Liver (tissue), 3 donors: ENCODE measurements at regions not wholly inside any gene's neighbourhood (a gene's known extent, or its start where the extent isn't known, plus 50 kb on each side); places are given as distances from the start of the nearest gene placed in this dataset.

Experiments used
- ATF3 ChIP-seq: IDR thresholded peaks from 2 replicates; pipeline ENCODE4 v1.6.1; 2016; ENCODE audit warnings: antibody characterized with exemption
- CTCF ChIP-seq: fragments of 150-350 bp; IDR thresholded peaks from 2 replicates; pipeline ENCODE4 v1.5.1; 2017; ENCODE audit warnings: improper control_type of control experiment, low read depth, low read length; ENCODE audit not compliant: missing input control
- FOXA1 ChIP-seq: IDR thresholded peaks from 2 replicates; pipeline ENCODE4 v1.6.1; 2016; ENCODE audit warnings: antibody characterized with exemption
- GABPA ChIP-seq, 2 donors: IDR thresholded peaks in 1 of 2; conservative IDR thresholded peaks in 1 of 2; 2 replicates each; pipeline ENCODE4 v1.6.1; 2016; ENCODE audit warnings: antibody characterized with exemption in 2 of 2, mild to moderate bottlenecking in 1 of 2, moderate library complexity in 1 of 2
- HNF4A ChIP-seq, 2 donors: conservative IDR thresholded peaks; 2 replicates each; pipeline ENCODE4 v1.6.1; 2016; ENCODE audit warnings: antibody characterized with exemption in 2 of 2, mild to moderate bottlenecking in 2 of 2
- HNF4G ChIP-seq: IDR thresholded peaks from 2 replicates; pipeline ENCODE4 v1.6.1; 2016; ENCODE audit warnings: antibody characterized with exemption
- MAX ChIP-seq: IDR thresholded peaks from 2 replicates; pipeline ENCODE4 v1.6.1; 2016; ENCODE audit warnings: antibody characterized with exemption
- RAD21 ChIP-seq, 2 donors: IDR thresholded peaks; 2 replicates each; pipeline ENCODE4 v1.6.1; 2016; ENCODE audit warnings: antibody characterized with exemption in 2 of 2, mild to moderate bottlenecking in 2 of 2
- REST ChIP-seq: IDR thresholded peaks from 2 replicates; pipeline ENCODE4 v1.6.1; 2016; ENCODE audit warnings: antibody characterized with exemption, mild to moderate bottlenecking
- RXRA ChIP-seq, 2 donors: IDR thresholded peaks; 2 replicates each; pipeline ENCODE4 v1.6.1; 2017 to 2018; ENCODE audit warnings: antibody characterized with exemption in 2 of 2, mild to moderate bottlenecking in 1 of 2
- SP1 ChIP-seq: IDR thresholded peaks from 2 replicates; pipeline ENCODE4 v1.6.1; 2018; ENCODE audit warnings: antibody characterized with exemption, mild to moderate bottlenecking
- TAF1 ChIP-seq: conservative IDR thresholded peaks from 2 replicates; pipeline ENCODE4 v1.6.1; 2016; ENCODE audit warnings: antibody characterized with exemption, mild to moderate bottlenecking
- YY1 ChIP-seq: IDR thresholded peaks from 2 replicates; pipeline ENCODE4 v1.6.1; 2016; ENCODE audit warnings: antibody characterized with exemption, mild to moderate bottlenecking
- ZBTB33 ChIP-seq: IDR thresholded peaks from 2 replicates; pipeline ENCODE4 v1.6.1; 2016; ENCODE audit warnings: antibody characterized with exemption
- donor health status: healthy.
- donor health status: healthy.

GRCh38 chr9:107175816-107176435, 107.2 kb upstream of the RAD23B start:
- no peak for TF ChIP-seq CTCF
- no peak for TF ChIP-seq ATF3
- TF ChIP-seq REST, result no peak
- TF ChIP-seq MAX, result no peak
- no peak for TF ChIP-seq SP1
- no peak for TF ChIP-seq GABPA (IDR thresholded peaks at IDR 0.05 in 1 of 2, conservative IDR thresholded peaks at IDR 0.05 in 1 of 2)
- TF ChIP-seq YY1, result no peak
- TF ChIP-seq RXRA (IDR thresholded peaks at IDR 0.05), result no peak
- no peak for TF ChIP-seq ZBTB33
- TF ChIP-seq HNF4A (conservative IDR thresholded peaks at IDR 0.05), result no peak
- TF ChIP-seq HNF4G, result no peak
- no peak for TF ChIP-seq FOXA1
- TF ChIP-seq RAD21 (IDR thresholded peaks at IDR 0.05), result no peak
- TF ChIP-seq TAF1, result no peak
